HG03442 (cell line): ENCODE measurements at regions not wholly inside any gene's neighbourhood (a gene's known extent, or its start where the extent isn't known, plus 50 kb on each side); places are given as distances from the start of the nearest gene placed in this dataset.
"Not testable (repeated sequence)": the region's sequence is repeated elsewhere in the genome, so short reads cannot be mapped to it uniquely, and the experiment has no call there.

ENCODE experiments used
- ATAC-seq: cut with Tn5 transposase; IDR thresholded peaks from one replicate; pipeline ENCODE4 v1.9.1; 2021; ENCODE audit warnings: mild to moderate bottlenecking, moderate library complexity; ENCODE audit not compliant: unreplicated experiment

DNA sequence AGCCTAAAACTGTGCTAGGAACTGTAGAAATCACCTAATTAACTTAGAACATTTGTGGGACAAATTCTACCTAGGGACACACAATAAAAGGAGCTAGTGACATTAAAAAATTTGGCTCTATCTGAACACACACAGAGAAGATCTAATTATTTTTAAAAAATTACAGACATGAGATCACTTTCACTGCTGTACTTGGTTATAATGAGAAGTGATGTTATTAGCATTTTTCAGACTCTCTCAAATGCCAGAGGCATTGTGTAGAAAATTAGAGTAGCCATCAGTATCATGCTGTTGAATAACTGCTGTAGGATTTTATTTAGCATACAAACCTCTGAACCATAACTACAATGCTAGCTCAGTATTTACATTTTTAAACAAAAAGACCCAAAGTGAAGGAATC, 109.1 kb upstream of the ANK2 start:
- no peak for ATAC-seq

DNA sequence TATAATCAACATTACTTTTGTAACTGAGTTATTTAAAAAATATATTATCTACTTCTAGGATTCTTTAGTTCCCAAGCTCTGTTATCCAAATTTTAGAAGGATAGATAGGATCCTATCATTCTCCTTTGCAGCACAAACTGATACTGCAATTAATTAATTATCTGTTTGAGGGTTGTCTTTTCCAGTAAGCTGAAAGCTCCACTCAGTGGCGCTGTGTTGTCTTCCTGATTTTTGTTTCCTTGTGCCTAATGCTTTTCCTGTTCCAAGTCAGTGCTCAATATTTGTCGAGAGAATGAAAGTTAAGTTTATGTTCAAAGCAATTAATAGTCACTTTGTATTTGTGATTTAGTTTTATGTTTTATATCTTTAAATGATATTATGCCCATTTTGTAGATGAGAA, 107.4 kb upstream of the ANK2 start:
- no peak for ATAC-seq

DNA sequence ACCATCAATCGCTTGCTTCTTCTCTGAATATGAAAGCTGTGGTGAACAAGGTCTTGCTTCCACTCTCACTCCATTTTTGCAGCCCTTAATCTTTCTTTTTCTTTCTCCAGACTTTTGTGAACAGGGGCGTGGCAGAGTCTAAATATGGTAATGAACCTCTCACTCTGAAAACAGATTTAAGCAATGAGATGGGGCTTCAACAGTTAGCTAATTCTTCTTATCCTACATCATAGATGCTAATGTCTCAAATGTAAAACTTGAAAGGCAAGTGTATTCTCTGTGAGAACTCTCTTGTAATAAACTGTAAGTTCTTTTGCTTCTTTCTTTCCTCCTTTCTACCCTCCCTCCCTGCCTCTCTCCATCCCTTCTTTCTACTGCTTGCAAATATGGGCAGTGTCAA, 106.5 kb upstream of the ANK2 start:
- ATAC-seq: no peak

DNA sequence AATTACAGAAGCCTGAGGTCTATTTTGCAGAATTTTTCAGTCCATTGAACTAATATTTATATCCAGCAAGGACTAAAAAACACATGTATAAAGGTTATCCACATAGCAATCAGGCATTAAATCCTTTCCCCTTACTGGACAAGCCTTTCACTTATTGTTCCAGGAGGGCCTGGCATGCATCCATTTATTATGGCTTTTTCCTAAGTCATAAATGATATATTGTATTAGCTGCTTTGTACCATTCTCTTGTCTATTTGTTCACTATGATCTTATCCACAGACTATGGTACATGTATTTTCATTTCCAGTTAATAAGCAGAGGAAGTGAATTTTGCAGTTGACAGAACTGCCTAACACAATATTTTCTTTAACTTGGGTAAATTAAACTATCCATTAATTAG, 105.4 kb upstream of the ANK2 start:
- no peak for ATAC-seq

DNA sequence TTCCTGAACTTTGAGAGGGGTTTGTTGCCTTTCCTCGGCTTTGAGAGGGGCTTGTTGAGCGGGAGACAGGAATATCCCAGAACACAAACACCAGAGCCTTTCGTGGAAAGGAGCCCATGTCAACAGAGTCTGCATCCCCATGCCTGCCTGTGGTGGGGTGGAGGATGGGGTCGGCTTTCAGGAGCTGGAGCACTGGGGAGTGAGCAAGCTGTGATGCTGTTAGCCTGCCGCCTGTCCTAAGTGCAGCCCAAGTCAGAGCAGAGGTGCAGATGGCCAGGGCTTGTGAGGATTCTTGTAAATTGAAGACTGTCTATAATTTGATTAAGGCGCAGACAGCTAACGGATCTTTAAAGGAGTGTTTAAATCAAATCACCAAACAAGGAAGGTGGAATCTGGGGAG, 103.3 kb upstream of the ANK2 start:
- ATAC-seq: no peak

DNA sequence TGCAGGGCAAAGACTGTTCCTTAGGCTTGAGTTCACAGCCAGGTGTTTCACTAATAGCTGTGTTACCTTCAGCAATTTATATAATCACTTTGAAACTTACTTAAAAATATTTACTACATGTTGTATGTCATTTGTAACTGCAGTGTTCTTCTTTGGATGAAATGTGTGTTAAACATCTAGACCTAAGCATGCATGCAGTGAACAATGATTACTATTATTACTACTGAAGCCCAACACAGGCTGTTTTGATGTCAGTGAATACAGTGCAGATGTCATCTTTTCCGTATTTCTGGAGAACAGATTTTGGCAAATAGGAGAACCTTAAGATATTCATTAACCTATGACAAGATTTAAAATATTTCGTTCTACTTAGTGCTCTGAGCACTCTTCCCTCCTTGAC, 101.8 kb upstream of the ANK2 start:
- no peak for ATAC-seq

DNA sequence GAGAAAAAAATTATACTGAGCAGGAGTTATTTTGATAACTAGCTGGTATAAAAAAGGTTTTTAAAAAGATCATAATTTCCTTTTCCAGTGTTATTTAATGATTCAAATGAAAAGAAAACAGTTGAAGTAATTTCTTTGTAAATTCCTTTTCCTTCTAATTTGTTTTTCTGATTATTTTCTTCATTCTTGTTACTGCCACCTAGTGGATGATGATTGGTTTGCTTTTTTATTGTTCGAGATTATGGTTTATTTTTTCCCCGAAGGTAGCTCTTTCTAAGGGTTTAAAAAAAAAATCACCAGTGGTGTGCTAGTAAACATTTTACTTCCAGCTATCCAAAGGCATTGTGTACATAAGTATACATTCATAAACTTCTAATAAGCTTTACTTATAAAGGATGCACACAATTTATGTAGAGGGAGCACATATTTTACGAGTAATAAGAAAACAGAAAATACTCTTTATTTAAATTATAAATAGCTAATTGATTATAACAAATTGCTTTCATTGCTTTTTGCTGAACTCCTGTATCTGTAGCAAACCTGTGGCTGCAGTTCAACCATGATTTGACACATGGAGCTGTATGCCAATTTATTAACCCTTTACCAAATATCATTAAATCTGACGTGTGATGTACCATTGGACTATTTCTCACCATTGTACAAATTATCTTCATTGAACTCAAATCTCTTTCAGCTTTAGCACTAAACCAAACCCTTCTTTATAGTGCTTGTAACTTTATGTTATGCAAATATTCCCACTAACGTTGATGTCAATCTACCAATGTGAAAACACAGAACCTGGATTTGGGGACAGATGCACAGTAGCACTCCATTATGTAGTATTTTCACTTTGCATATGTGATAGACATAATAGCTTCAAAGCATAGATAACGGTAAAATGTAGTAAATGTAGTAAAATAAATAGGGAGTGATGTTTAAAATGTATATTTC, 97.8 kb upstream of the ANK2 start:
- ATAC-seq: no peak

DNA sequence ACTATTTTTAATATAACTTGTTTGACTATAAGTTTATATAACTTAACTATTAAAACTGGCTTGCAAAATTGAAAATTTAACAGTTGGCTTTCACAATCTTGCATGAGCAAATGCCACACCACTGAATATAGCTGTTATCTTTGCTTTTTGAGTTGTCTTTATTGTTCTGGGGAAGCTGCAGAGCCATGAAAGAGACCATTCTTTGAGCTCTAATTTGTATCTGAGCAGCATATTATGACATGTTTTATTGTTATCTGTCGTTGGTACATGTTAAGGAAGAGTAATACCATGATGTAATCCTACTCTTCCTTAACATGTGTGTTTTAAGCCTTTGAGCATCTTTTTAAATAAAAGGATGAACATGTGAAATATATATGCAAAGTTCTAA, 97.1 kb upstream of the ANK2 start:
- no peak for ATAC-seq

DNA sequence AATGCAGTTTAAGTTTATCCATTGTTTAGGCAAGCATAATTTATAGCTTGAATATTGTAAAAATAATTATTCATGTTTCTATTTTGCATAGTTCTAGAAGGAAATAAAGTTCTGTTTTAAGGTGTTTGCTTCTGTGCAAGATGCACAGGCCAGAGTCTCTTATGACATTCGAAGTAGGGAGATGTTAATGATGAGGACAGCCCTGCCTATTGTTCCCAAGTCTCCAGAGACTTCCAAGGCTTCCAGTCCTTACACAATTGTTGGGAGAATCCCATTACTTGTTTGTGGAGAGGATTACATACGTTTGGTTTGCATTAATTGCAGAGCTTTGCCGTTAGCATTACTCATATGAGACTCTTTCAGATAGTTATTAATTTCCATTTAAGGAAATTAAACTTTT, 96.2 kb upstream of the ANK2 start:
- ATAC-seq: no peak

DNA sequence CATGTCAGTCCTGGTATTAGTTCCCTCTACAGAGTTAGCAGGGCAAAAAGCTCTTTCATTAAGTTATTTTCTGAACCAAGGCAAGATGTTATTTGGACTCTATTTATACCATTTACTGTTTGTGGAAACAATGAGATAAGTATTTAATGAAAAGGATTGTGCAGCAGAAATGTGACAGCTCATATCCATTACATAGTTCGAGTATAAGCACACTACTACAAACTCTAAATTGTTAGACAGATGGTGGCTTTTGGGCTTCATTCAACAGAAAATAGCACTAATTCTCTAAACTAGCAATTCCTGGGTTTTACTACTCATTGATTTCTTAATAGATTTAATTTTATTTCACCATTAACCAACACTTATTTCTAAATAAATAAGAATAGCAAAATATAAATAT, 95.2 kb upstream of the ANK2 start:
- no peak for ATAC-seq

DNA sequence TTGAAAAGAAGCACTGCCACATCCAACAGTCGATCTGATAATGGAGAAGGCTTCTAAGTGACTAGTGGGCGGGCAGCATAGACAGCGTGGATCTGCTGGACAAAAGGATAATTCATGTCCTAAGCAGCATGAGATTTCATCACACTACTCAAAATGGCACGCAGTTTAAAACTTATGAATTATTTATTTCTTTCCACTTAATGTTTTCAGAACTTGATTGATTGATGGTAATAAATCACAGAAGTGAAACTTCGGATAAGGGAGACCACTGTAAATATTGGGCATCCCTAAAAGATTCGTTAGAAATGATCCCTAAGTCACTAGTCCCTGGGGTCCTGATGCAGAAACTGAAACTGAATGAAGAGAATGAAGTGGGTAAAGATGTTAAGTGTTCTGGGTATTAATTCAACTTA, 93.0 kb upstream of the ANK2 start:
- ATAC-seq: no peak

DNA sequence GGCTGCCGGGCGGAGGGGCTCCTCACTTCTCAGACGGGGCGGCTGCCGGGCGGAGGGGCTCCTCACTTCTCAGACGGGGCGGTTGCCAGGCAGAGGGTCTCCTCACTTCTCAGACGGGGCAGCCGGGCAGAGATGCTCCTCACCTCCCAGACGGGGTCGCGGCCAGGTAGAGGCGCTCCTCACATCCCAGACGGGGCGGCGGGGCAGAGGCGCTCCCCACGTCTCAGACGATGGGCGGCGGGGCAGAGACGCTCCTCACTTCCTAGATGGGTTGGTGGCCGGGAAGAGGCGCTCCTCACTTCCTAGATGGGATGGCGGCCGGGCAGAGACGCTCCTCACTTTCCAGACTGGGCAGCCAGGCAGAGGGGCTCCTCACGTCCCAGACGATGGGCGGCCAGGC, 91.7 kb upstream of the ANK2 start:
- not testable (repeated sequence) for ATAC-seq

DNA sequence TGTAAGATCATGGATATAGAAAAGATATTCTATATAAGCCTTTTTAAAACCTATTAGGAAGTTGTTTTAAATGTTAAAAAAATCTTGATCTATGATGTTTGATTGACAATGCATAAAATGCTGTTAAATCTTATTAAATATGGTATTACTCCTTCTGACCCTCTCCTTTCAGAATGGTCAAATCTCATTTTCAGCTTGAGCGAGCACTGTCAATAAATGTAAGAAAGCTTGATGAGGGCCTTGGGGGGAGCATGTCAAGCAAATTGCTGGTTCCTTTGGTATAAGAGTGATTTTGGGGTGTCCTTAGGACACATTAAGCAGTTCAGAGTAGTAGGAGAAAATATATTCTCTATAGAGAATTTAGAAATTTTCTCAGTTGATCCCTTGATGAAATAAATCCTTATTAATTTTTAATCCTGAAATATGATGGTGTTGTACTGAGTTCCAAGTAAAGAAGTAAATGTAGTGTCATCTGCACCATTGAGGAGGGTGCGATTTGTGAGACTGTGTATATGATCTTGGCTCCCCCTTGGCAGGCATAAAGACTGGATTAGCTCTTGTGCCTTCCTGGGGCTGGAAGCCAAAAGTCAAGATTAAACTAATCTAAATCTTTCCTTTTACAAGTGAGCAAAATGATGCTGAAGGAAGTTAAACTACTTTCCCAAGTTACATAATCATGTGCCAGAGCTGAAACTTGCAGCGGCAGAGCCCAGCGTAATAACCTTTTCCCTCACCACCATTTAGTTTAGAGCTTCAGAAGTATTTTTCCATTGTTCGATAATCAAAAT, 82.6 kb upstream of the ANK2 start:
- no peak for ATAC-seq

DNA sequence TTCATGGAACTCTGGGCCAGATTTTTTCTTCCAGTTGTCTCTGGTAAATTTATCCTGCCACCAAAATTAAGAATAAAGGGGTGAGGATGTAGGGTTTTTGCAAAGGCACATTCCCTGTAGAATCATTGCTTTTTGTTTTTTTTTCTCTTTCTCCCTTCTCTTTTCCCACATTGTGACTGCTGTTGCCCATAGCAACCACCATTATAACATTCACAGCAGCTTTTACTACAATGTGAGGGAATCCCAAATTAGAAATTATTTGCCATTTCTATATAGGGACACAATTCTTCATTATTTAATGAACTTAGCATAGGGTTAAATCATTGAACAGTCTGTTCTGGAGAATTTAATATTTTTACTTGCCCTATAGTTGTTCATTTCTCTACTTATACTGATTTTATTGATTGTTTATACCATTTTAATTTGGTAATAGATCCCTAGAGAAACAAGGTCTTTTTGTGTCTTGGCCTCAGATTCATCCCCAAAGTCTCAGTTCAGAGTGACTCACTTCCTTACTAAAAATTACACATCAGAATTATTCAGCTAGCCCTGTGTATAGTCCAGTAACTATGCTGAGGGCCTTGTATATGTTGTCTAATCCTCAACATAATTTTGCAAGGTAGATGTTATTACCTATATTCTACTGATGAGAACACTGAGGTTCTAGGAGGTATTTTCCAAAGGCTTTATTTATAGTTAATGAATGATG, 80.8 kb upstream of the ANK2 start:
- ATAC-seq: no peak

DNA sequence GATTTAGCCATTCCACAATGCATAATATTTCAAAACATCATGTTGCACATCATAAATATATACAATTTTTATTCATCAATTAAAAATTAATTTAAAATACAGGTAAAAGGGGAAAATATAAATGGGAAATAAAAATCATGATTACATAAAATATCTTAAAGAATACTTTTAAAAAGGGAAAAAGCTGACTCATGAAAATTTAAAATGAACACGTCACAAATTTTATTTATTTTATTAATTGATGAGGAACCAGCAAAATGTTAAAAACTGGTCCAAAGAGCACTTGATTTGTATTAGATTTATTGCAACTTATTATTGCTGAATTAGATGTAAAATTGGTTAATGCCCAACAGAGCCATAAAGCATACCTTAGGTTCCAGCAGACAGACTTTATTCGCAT, 78.5 kb upstream of the ANK2 start:
- no peak for ATAC-seq

DNA sequence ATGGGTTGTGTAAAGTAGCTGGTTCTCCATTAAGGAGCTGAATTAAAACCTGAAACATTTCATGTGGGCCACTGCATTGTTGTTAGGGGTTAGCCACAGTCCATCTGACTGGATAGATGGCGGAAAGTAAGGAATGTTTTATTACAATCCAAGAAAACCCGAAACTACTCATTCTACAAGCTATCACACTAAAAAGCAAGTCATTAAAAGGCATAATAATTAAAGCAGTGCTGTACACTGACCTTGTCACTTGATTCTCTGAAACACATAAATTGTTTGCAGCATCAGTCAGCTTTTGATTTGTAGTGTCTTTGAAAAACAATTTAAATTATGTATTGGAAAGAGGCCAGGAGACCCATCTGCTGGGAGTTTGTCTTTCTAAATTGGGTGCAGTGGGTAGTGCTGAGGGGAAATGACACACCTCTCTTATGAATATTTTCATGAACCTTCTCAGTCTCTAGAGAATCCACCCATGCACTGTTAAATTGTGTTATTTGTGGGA, 75.7 kb upstream of the ANK2 start:
- ATAC-seq: no peak

DNA sequence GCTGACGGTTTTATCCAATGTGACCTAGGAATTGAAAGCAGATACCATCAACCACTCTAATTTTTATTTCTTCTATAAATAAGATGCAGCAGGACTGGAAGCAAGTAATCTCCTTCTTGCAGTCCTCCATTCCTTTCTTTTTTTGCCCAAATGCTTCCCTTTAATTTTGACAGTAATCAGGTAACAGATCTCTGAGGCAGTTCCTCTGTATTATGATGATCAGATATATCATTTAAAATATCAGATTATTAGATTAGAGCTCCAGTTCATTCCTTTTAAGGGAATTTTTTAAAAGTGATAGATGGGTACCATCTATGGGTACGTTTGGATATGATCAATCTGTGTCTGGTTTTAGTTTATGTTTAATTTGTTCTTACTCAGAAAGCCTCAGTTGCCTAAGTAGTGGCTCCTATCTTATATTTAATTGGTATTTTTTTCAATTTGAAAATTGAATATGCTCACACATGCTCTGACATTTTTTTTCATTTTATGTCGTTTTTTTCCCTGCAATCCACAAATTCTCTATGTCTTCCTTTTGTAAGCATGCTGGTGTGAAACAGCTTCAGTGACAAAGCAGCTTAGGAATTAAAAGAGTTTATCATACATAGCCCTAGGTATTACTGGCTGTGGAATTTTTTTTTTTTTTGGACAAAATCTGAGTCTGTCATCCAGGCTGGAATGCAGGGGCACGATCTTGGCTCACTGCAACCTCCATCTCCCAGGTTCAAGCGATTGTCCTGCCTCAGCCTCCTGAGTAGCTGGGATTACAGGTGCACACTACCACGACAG, 73.7 kb upstream of the ANK2 start:
- no peak for ATAC-seq

DNA sequence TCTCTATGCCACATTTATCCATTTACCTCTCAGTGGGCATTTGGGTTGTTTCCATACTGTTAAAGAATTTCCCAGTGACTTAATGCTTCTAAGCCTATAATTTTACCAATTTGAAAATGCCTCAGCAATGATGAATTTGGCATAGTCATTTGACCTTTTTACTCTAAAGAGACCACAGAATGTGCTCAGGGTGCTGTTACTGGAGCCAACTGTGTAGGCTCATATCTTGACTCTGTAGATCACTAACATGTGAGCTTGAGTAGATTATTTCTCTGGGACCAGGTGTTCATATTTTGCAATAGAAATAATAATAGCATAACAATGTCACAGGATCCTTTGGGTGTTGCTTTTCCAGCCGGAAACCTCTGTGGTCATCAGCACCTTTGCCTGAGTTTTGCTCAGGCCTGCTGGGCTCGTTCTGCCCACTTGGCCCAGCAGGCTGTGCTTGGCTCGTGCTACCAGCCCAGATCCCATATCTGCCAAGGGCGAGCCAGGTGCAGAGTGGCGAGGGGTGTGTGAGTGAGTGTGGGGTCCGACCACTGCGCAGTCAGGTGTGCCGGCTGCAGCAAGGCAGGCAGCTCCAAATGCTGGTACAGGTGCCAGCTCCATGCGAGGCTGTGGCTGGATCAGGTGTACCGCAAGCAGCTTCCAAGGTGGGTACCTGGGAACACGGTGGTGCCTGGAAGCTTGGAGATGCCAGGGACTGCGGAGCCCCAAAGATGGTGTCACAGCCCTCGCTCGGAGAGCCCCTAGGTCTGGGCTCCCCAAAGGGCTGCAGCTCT, 70.6 kb upstream of the ANK2 start:
- ATAC-seq: no peak

DNA sequence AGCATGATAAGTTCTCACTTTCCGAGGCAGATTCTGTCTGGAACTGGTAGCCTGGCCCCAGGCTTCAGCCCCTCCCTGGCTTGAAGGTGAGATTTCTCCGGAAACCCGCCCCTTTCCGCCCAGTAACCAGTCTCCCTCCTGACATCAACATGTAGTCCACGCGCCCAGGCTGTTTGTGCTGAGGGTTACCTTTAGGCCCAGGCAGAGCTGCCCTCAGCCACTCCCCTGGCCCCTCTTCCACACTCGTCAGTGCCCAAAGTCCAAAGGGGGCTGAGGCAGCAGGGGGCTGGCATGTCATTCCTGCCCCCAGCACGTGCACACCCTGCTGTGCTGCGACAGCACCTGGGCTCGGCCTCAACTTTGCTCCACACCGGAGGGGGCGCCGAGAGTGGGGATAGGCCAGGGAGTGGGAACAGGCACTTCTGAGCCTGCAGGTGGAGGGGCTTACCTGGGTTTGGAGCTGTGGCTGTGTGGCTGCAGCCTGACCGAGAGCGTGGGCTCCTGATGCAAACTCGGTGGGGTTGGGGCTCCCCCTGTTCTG, 69.5 kb upstream of the ANK2 start:
- ATAC-seq: no peak

DNA sequence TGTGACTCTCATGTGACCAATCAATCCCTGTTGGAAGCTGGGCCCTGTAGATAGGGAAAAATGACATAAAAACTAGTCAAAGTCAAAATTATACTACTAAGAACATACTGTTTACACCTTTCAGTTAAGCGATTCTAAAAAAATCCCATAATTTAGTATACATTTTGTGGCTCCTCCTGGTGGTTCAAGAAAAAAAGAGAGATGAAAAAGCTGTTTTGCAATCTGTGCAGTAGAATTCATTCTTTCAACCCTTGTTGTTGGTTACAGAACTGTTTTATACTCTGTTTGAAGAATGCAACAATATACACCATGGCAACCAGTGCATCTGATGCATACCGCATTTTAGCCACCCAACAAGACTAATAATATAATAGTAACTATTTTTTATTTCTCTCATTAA, 66.8 kb upstream of the ANK2 start:
- no peak for ATAC-seq
